Ovary (tissue), 3 donors: ENCODE measurements at regions not wholly inside any gene's neighbourhood (a gene's known extent, or its start where the extent isn't known, plus 50 kb on each side); places are given as distances from the start of the nearest gene placed in this dataset.

Experiments used
- CTCF ChIP-seq, 3 donors: fragments of 450-650 bp in 2 of 3; fragments of 200-600 bp in 1 of 3; IDR thresholded peaks; one replicate each; pipeline versions ENCODE4 v1.5.1 to v1.8.0; 2016 to 2022; ENCODE audit warnings: antibody characterized with exemption in 3 of 3, mild to moderate bottlenecking in 1 of 3
- POLR2A ChIP-seq: fragments of 450-650 bp; IDR thresholded peaks from one replicate; pipeline ENCODE4 v1.6.1; 2017; ENCODE audit warnings: antibody characterized with exemption, mild to moderate bottlenecking, moderate library complexity
- donor health status: DM: no; HTN: no; CAD: no.

- TF ChIP-seq POLR2A (no peak), CTCF (IDR thresholded peaks at IDR 0.05) (no peak)
Observed at GRCh38 chr10:89942217-89942616, 240.8 kb downstream of the KIF20B start.
